ENCODE measurements at regions not wholly inside any gene's neighbourhood (a gene's known extent, or its start where the extent isn't known, plus 50 kb on each side); places are given as distances from the start of the nearest gene placed in this dataset.

DNA sequence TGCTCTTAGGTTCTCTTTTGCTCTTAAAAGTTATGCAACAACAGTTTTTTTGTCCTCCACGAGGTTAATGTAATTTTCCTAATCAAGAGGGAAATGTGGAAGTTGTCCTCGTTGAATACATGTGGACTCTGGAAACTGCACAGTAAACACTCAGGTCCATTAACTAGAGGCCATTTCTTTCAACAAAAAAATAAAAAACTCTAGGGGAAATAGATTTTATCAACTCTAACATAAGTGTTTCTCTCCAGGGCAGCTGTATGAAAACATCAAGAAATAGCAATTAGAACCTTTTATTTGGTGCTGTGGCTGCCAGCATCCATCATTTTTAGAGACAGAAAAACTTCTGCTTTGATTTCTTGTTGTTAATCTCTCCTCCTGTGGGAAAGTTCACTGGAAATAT lies 288.6 kb downstream of the ICE1 start:
- Histone ChIP-seq H3K4me3 (peak overlapping the region in 1 of 12 donors; percentile 9), H3K36me3 (no peaks in the 10 kb centered on the region), H3K27me3 (no peaks in the 10 kb centered on the region), H3K9me3 (no peaks in the 10 kb centered on the region), H3K27ac (no peak overlapping the region), H3K4me1 (peaks cover 0 to 2% (median 0%) of the 10 kb centered on the region in 12 donors)
- ATAC-seq, result no peak
- WGBS, 4 donors, result 29 to 35% (median 32%) methylated on average over 2 of the region's 2 CpGs
- DNase-seq, result no peak
- intact Hi-C loops (cut with DNase I), result no loop called here
- TF ChIP-seq, protein P1, sequence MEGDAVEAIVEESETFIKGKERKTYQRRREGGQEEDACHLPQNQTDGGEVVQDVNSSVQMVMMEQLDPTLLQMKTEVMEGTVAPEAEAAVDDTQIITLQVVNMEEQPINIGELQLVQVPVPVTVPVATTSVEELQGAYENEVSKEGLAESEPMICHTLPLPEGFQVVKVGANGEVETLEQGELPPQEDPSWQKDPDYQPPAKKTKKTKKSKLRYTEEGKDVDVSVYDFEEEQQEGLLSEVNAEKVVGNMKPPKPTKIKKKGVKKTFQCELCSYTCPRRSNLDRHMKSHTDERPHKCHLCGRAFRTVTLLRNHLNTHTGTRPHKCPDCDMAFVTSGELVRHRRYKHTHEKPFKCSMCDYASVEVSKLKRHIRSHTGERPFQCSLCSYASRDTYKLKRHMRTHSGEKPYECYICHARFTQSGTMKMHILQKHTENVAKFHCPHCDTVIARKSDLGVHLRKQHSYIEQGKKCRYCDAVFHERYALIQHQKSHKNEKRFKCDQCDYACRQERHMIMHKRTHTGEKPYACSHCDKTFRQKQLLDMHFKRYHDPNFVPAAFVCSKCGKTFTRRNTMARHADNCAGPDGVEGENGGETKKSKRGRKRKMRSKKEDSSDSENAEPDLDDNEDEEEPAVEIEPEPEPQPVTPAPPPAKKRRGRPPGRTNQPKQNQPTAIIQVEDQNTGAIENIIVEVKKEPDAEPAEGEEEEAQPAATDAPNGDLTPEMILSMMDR (IDR thresholded peaks at IDR 0.05), result no peak
- no peak for TF ChIP-seq POLR2A (IDR thresholded peaks at IDR 0.05)

DNA sequence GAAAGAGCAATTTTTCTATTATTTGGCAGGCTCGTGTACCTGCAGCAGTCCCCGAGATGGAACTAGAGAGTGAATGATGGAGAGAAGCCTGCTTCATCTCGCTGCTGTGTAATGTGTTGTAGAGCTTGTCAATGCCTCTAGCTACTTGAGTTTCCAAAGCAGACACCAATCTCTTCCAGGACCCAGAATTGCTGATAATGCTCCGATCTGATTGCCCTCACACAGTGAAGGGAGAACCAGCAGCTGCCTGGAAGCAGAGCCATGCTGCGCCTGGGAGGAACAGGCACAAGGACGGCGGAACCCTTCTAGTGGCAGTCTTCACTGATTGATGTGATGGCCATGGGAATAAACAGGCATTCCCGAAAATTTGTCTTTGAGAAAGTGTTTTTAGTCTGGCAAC lies 288.0 kb downstream of the ICE1 start:
- peak overlapping the region in 2 of 12 donors; percentile 3 to 9 for H3K4me3 ChIP-seq
- peak overlapping the region in 2 of 12 donors; percentile 0 to 2 for H3K27ac ChIP-seq
- ATAC-seq (no peak), DNase-seq (no peak)
- intact Hi-C loops (cut with DNase I), result no loop called here
- no peaks in the 10 kb centered on the region for H3K9me3 ChIP-seq
- H3K27me3 ChIP-seq, result no peaks in the 10 kb centered on the region
- WGBS, 4 donors, result 57 to 74% (median 58%) methylated on average over 8 of the region's 8 CpGs
- H3K4me1 ChIP-seq, result peaks cover 0 to 2% (median 0%) of the 10 kb centered on the region in 12 donors
- TF ChIP-seq POLR2A (IDR thresholded peaks at IDR 0.05), result no peak
- TF ChIP-seq, protein P1 (IDR thresholded peaks at IDR 0.05), result no peak
- no peaks in the 10 kb centered on the region for H3K36me3 ChIP-seq

DNA sequence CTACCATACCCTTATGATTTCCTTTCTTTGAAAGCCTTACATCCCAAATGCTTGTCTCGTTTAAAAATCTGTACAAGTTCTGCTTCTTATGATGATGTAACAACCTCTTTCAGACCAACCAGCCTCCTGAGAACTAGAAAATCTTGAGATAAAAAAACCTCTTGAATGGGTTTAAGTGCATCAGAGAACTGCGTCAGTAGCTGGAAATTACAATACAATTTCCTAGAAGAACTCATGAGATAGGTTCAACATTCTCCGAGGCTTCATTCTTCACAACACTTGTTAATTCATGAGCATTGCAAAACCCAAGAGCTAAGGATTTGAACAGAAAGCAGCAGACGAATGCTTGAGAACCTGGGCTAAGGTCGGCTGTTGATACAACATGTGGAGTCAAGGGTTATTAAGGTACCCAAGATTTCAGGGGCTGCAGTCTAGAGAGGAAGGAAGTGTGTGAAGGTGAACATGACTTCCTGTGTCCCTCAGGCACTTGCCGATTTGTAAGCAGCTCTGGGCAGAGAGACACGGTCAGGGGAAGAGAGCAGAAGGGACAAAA lies 286.0 kb downstream of the ICE1 start:
- H3K27me3 ChIP-seq, result no peaks in the 10 kb centered on the region
- H3K36me3 ChIP-seq, result no peaks in the 10 kb centered on the region
- no peaks in the 10 kb centered on the region for H3K9me3 ChIP-seq
- 80 to 88% (median 81%) methylated on average over 7 of the region's 7 CpGs for WGBS, 4 donors
- DNase-seq (no peak), ATAC-seq (no peak)
- H3K4me1 ChIP-seq, result peaks cover 0 to 7% (median 0%) of the 10 kb centered on the region in 12 donors
- no peak overlapping the region for H3K27ac ChIP-seq
- intact Hi-C loops (cut with DNase I), result no loop called here
- H3K4me3 ChIP-seq, result no peak overlapping the region
- TF ChIP-seq, protein P1 (IDR thresholded peaks at IDR 0.05), result no peak
- TF ChIP-seq POLR2A (IDR thresholded peaks at IDR 0.05), result no peak

DNA sequence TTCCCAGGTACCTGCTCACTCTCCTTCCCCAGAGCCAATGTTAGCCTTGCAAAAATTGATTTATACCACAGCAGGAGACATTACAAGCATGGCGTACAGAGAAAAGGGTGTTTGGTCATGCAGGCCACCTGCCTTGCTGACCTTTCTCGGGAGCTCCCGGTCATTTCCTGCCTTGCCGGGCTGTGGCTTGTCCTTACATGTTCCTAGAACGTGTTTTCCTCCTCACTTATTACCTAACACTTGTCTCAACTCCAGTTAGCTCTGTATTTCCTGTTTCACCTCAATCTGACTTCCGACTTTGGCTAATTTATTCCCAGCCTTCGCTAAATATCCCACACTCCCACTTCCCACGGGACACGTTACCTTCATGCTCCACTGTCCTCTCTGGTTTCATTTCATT lies 282.5 kb downstream of the ICE1 start:
- no peak overlapping the region for H3K4me3 ChIP-seq
- peak in 1 of 4 donors; percentile 20 for ATAC-seq
- TF ChIP-seq, protein P1 (IDR thresholded peaks at IDR 0.05), result no peak
- no peak for TF ChIP-seq POLR2A (IDR thresholded peaks at IDR 0.05)
- H3K27ac ChIP-seq, result no peak overlapping the region
- WGBS, 4 donors, result 57 to 64% (median 59%) methylated on average over 9 of the region's 9 CpGs
- DNase-seq, result no peak
- H3K27me3 ChIP-seq, result no peaks in the 10 kb centered on the region
- H3K4me1 ChIP-seq, result peaks cover 0 to 7% (median 0%) of the 10 kb centered on the region in 12 donors
- intact Hi-C loops (cut with DNase I), result no loop called here
- no peaks in the 10 kb centered on the region for H3K36me3 ChIP-seq
- H3K9me3 ChIP-seq, result no peaks in the 10 kb centered on the region

Data from heart left ventricle (tissue), 16 donors.